HCT116 (cell line): ENCODE measurements at regions not wholly inside any gene's neighbourhood (a gene's known extent, or its start where the extent isn't known, plus 50 kb on each side); places are given as distances from the start of the nearest gene placed in this dataset.
A peak's percentile ranks its signal among the peaks of the same experiment; 100 is the strongest.

ENCODE experiments used
- ATAC-seq: fragments of 200-7000 bp; cut with Tn5 transposase; 2 replicates; pipeline ENCODE4 v1.9.1; 2020; ENCODE audit warnings: mild to moderate bottlenecking, moderate library complexity
- BruUV-seq: library from RNA; stranded (reverse); fragments of 400-500 nt; replicated peaks from 2 replicates; lab custom pipeline; 2021; lab: Mats Ljungman, UMichigan
- CTCF ChIA-PET: fragments of 300-600 bp; sonication (Branson Sonifier 250); formaldehyde crosslinking; loops from one replicate; lab custom pipeline; 2021; ENCODE audit warnings: antibody characterized with exemption; lab: Charles Lee
- POLR2A ChIA-PET: fragments of 300-600, 350-600 bp; sonication (Branson Sonifier 250); formaldehyde crosslinking; loops from one replicate; lab custom pipeline; 2021; ENCODE audit warnings: antibody characterized with exemption; lab: Charles Lee
- RAD21 ChIA-PET, 2 experiments: fragments of 300-600 bp; sonication (Branson Sonifier 250); formaldehyde crosslinking; loops; one replicate each; lab custom pipeline; 2023; ENCODE audit warnings: low total read pairs in 2 of 2; ENCODE audit not compliant: uncharacterized antibody in 2 of 2, unreplicated experiment in 2 of 2, low non-redundant PET in 1 of 2; lab: Charles Lee
- DNase-seq: peaks from one replicate; pipeline ENCODE4 v3.0.0-alpha.2; 2010; ENCODE audit warnings: low read depth, low spot score
- H2AFZ ChIP-seq: fragments of 200-600 bp; shearing (Covaris generic), sonication (generic); 2 replicates; pipeline ENCODE4 v1.6.1; 2017; ENCODE audit warnings: low read depth, mixed run types, mixed read lengths, antibody characterized with exemption, low read length; ENCODE audit not compliant: poor library complexity, severe bottlenecking
- H3K27ac ChIP-seq: 2 replicates; pipeline ENCODE4 v1.5.1; 2012; ENCODE audit warnings: low read depth, low read length
- H3K27me3 ChIP-seq: fragments of 200-600 bp; sonication (generic); 2 replicates; pipeline ENCODE4 v1.6.1; 2016; ENCODE audit warnings: mixed run types, low read length, mixed read lengths; ENCODE audit not compliant: insufficient read depth
- H3K36me3 ChIP-seq, 2 experiments: fragments of 200-500 bp in 1 of 2; fragments of 200-600 bp in 1 of 2; sonication (Bioruptor generic) in 1 of 2; sonication (generic) in 1 of 2; 2 replicates each; pipeline versions ENCODE4 v1.5.1 to v1.6.1; 2014 to 2016; ENCODE audit warnings: low read length in 2 of 2, inconsistent platforms in 1 of 2, mixed read lengths in 1 of 2, mixed run types in 1 of 2; ENCODE audit not compliant: insufficient read depth in 2 of 2, control insufficient read depth in 1 of 2
- H3K4me1 ChIP-seq, 2 experiments: fragments of 200-600 bp in 1 of 2; sonication (generic) in 1 of 2; 2 replicates each; pipeline versions ENCODE4 v1.5.1 to v1.6.1; 2012 to 2017; ENCODE audit warnings: low read length in 2 of 2, inconsistent platforms in 1 of 2, mild to moderate bottlenecking in 1 of 2, mixed read lengths in 1 of 2, mixed run types in 1 of 2, moderate library complexity in 1 of 2; ENCODE audit not compliant: insufficient read depth in 2 of 2, control insufficient read depth in 1 of 2
- H3K4me2 ChIP-seq: fragments of 200-600 bp; sonication (generic); 2 replicates; pipeline ENCODE4 v1.6.1; 2017; ENCODE audit warnings: mixed run types, low read length, mixed read lengths
- H3K4me3 ChIP-seq, 2 experiments: fragments of 200-600 bp in 1 of 2; sonication (generic) in 1 of 2; replicated peaks in 1 of 2; 2 replicates each; pipeline ENCODE4 v1.5.1; 2011 to 2016; ENCODE audit warnings: low read length in 2 of 2, control low read depth in 1 of 2, low read depth in 1 of 2, mild to moderate bottlenecking in 1 of 2, mixed read lengths in 1 of 2, mixed run types in 1 of 2
- H3K79me2 ChIP-seq: fragments of 200-600 bp; sonication (generic); 2 replicates; pipeline ENCODE4 v1.6.1; 2017; ENCODE audit warnings: mild to moderate bottlenecking, mixed run types, low read length, moderate library complexity, mixed read lengths; ENCODE audit not compliant: insufficient read depth
- H3K9ac ChIP-seq: fragments of 200-600 bp; sonication (generic); 2 replicates; pipeline ENCODE4 v1.6.1; 2016; ENCODE audit warnings: low read length, mixed read lengths
- H3K9me2 ChIP-seq: fragments of 200-600 bp; sonication (generic), shearing (Covaris generic); 2 replicates; pipeline ENCODE4 v1.6.1; 2017; ENCODE audit warnings: mixed run types, mild to moderate bottlenecking, moderate library complexity; ENCODE audit not compliant: insufficient read depth
- H3K9me3 ChIP-seq, 2 experiments: fragments of 200-500 bp in 1 of 2; fragments of 200-600 bp in 1 of 2; sonication (Bioruptor generic) in 1 of 2; sonication (generic) in 1 of 2; 2 replicates each; pipeline ENCODE4 v1.6.1; 2014 to 2017; ENCODE audit warnings: low read length in 2 of 2, mixed read lengths in 2 of 2, inconsistent platforms in 1 of 2, low read depth in 1 of 2, mild to moderate bottlenecking in 1 of 2, mixed run types in 1 of 2, moderate library complexity in 1 of 2; ENCODE audit not compliant: control insufficient read depth in 1 of 2, insufficient read depth in 1 of 2
- H4K20me1 ChIP-seq: fragments of 200-600 bp; sonication (generic), shearing (Covaris generic); 2 replicates; pipeline ENCODE4 v1.6.1; 2017; ENCODE audit warnings: mixed run types, mild to moderate bottlenecking, moderate library complexity; ENCODE audit not compliant: insufficient read depth
- CBX3 ChIP-seq: IDR thresholded peaks from 2 replicates; pipeline ENCODE4 v1.6.1; 2012; ENCODE audit warnings: low read depth
- POLR2AphosphoS5 ChIP-seq: IDR thresholded peaks from 2 replicates; pipeline ENCODE4 v1.6.1; 2011; ENCODE audit warnings: mild to moderate bottlenecking, low read depth, low read length, moderate library complexity
- SIN3A ChIP-seq: IDR thresholded peaks from 2 replicates; pipeline ENCODE4 v1.6.1; 2012; ENCODE audit warnings: low read depth
- ZNF274 ChIP-seq: fragments of 200-500 bp; sonication (Bioruptor generic); IDR thresholded peaks from 2 replicates; pipeline ENCODE4 v1.6.1; 2014; ENCODE audit warnings: mild to moderate bottlenecking, low read depth, low read length, inconsistent platforms
- intact Hi-C: fragments of 100-400 bp; cut with micrococcal nuclease; formaldehyde crosslinking; loops from 2 replicates; pipeline ENCODE4 v1.10.0; 2022
- TF ChIP-seq, protein P1 (sequence below), 3 experiments: fragments of 200-600 bp in 1 of 3; sonication (generic) in 1 of 3; IDR thresholded peaks in 2 of 3; conservative IDR thresholded peaks in 1 of 3; 2 replicates each; pipeline ENCODE4 v1.5.1; 2012 to 2017; ENCODE audit warnings: low read depth in 2 of 3, low read length in 2 of 3, antibody characterized with exemption in 1 of 3, borderline replicate concordance in 1 of 3, control low read depth in 1 of 3, mild to moderate bottlenecking in 1 of 3, mixed read lengths in 1 of 3, mixed run types in 1 of 3, moderate library complexity in 1 of 3; ENCODE audit not compliant: insufficient read depth in 1 of 3
- TF ChIP-seq, protein P2 (sequence below): IDR thresholded peaks from 2 replicates; pipeline ENCODE4 v1.6.1; 2012; ENCODE audit warnings: low read depth

DNA sequence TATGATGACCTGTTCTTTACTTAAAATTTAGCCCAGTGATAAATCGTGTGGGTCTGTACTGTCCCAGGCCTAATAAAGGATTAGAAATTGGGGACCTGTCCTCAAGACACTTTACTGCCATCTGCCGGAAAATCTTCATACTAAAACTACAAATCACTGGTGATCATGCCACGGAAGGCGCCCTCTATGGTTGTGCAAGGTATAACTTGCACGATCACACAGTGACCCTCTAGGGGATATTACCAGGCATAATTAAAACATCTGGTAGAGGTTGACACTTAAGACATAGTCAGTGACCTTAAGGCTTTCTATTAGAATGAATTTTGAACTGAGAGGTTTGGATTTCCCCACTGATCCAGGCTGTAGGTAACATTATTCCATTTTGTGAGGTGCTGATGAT, 172.6 kb downstream of the BMP2 start:
- Histone ChIP-seq H3K9ac (no peak overlapping the region), H3K27ac (no peak overlapping the region), H3K4me3 (no peak overlapping the region), H3K79me2 (no peaks in the 10 kb centered on the region), H3K9me3 (peaks cover 0 to 30% of the 10 kb centered on the region in 2 experiments; a peak in 3 of 4 replicates), H3K27me3 (no peaks in the 10 kb centered on the region), H3K4me1 (no peaks in the 10 kb centered on the region), H3K9me2 (no peaks in the 10 kb centered on the region), H3K36me3 (no peaks in the 10 kb centered on the region), H2AFZ (no peak overlapping the region), H4K20me1 (no peaks in the 10 kb centered on the region), H3K4me2 (no peak overlapping the region)
- no peak for DNase-seq
- BruUV-seq: no TSS peak
- TF ChIP-seq POLR2AphosphoS5 (no peak), ZNF274 (no peak), CBX3 (no peak), SIN3A (no peak)
- TF ChIP-seq, protein P1, sequence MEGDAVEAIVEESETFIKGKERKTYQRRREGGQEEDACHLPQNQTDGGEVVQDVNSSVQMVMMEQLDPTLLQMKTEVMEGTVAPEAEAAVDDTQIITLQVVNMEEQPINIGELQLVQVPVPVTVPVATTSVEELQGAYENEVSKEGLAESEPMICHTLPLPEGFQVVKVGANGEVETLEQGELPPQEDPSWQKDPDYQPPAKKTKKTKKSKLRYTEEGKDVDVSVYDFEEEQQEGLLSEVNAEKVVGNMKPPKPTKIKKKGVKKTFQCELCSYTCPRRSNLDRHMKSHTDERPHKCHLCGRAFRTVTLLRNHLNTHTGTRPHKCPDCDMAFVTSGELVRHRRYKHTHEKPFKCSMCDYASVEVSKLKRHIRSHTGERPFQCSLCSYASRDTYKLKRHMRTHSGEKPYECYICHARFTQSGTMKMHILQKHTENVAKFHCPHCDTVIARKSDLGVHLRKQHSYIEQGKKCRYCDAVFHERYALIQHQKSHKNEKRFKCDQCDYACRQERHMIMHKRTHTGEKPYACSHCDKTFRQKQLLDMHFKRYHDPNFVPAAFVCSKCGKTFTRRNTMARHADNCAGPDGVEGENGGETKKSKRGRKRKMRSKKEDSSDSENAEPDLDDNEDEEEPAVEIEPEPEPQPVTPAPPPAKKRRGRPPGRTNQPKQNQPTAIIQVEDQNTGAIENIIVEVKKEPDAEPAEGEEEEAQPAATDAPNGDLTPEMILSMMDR (IDR thresholded peaks at IDR 0.05 in 2 of 3, conservative IDR thresholded peaks at IDR 0.05 in 1 of 3; ENCODE audit: borderline replicate concordance in 1 of 3, insufficient read depth in 1 of 3, low read depth in 2 of 3, low read length in 2 of 3): peak; percentile 25 to 31 (median 31); a peak in 4 of 6 replicates
- TF ChIP-seq, protein P2, sequence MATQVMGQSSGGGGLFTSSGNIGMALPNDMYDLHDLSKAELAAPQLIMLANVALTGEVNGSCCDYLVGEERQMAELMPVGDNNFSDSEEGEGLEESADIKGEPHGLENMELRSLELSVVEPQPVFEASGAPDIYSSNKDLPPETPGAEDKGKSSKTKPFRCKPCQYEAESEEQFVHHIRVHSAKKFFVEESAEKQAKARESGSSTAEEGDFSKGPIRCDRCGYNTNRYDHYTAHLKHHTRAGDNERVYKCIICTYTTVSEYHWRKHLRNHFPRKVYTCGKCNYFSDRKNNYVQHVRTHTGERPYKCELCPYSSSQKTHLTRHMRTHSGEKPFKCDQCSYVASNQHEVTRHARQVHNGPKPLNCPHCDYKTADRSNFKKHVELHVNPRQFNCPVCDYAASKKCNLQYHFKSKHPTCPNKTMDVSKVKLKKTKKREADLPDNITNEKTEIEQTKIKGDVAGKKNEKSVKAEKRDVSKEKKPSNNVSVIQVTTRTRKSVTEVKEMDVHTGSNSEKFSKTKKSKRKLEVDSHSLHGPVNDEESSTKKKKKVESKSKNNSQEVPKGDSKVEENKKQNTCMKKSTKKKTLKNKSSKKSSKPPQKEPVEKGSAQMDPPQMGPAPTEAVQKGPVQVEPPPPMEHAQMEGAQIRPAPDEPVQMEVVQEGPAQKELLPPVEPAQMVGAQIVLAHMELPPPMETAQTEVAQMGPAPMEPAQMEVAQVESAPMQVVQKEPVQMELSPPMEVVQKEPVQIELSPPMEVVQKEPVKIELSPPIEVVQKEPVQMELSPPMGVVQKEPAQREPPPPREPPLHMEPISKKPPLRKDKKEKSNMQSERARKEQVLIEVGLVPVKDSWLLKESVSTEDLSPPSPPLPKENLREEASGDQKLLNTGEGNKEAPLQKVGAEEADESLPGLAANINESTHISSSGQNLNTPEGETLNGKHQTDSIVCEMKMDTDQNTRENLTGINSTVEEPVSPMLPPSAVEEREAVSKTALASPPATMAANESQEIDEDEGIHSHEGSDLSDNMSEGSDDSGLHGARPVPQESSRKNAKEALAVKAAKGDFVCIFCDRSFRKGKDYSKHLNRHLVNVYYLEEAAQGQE: no peak
- POLR2A ChIA-PET: no interaction called here
- CTCF ChIA-PET: no interaction called here
- intact Hi-C loops: no loop called here
- RAD21 ChIA-PET: no interaction called here
- no peak for ATAC-seq
